HepG2 (cell line): ENCODE measurements at regions not wholly inside any gene's neighbourhood (a gene's known extent, or its start where the extent isn't known, plus 50 kb on each side); places are given as distances from the start of the nearest gene placed in this dataset.

Experiments used
- ELF4 ChIP-seq: sonication (generic); formaldehyde crosslinking; IDR thresholded peaks from 2 replicates; pipeline ENCODE4 v1.5.0; 2020; ENCODE audit warnings: missing genetic modification reagents, mild to moderate bottlenecking, moderate library complexity, borderline replicate concordance
- HNF4G ChIP-seq, 2 experiments: sonication (generic) in 1 of 2; formaldehyde crosslinking in 1 of 2; IDR thresholded peaks; 2 replicates each; pipeline versions ENCODE4 v1.4.0 to v1.6.1; 2011 to 2020; ENCODE audit warnings: borderline replicate concordance in 2 of 2, low read depth in 2 of 2, mild to moderate bottlenecking in 2 of 2, low read length in 1 of 2, missing genetic modification reagents in 1 of 2, moderate library complexity in 1 of 2
- MYC ChIP-seq: sonication (generic); formaldehyde crosslinking; IDR thresholded peaks from 2 replicates; pipeline ENCODE4 v1.9.0; 2021; ENCODE audit warnings: missing genetic modification reagents, borderline replicate concordance
- SPEN ChIP-seq: sonication (generic); formaldehyde crosslinking; IDR thresholded peaks from 2 replicates; pipeline ENCODE4 v1.5.1; 2020; ENCODE audit warnings: low read depth, mild to moderate bottlenecking, missing genetic modification reagents
- STAT5B ChIP-seq: sonication (generic); formaldehyde crosslinking; IDR thresholded peaks from 2 replicates; pipeline ENCODE4 v1.4.0; 2020; ENCODE audit warnings: missing genetic modification reagents
- ZNF501 ChIP-seq: sonication (generic); formaldehyde crosslinking; IDR thresholded peaks from 2 replicates; pipeline ENCODE4 v1.5.1; 2020; ENCODE audit warnings: mild to moderate bottlenecking, moderate library complexity, missing genetic modification reagents
- ZNF558 ChIP-seq: sonication (generic); formaldehyde crosslinking; IDR thresholded peaks from 2 replicates; pipeline ENCODE4 v1.9.0; 2022; ENCODE audit warnings: mild to moderate bottlenecking, missing genetic modification reagents, borderline replicate concordance
- TF ChIP-seq, protein P1 (sequence below): sonication (generic); formaldehyde crosslinking; IDR thresholded peaks from 2 replicates; pipeline ENCODE4 v1.4.0; 2020; ENCODE audit warnings: missing genetic modification reagents
- TF ChIP-seq, protein P2 (sequence below), 2 experiments: IDR thresholded peaks; 2 replicates each; pipeline ENCODE4 v1.6.1; 2011 to 2012; ENCODE audit warnings: low read length in 2 of 2, borderline replicate concordance in 1 of 2, low read depth in 1 of 2, mild to moderate bottlenecking in 1 of 2, moderate library complexity in 1 of 2
- TF ChIP-seq, protein P3 (sequence below): sonication (generic); formaldehyde crosslinking; IDR thresholded peaks from 2 replicates; pipeline ENCODE4 v1.9.0; 2022; ENCODE audit warnings: missing genetic modification reagents, mild to moderate bottlenecking, borderline replicate concordance

DNA sequence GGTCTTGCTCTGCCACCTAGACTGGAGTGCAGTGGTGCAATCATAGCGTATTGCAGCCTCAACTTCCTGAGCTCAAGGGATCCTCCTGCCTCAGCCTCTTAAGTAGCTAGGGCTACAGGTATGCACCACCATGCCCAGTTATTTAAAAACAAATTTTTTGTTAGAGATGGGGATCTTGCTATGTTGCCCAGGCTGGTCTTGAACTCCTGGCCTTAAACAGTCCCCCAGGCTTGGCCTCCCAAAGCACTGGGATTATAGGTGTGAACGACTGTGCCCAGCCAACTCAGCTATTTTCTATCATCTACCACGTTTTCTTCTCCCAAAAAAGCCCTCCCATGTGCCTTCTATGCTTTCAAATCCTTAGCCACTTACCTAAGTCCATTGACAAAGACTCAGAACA lies 243.7 kb upstream of the SOX4 start (continued):
- TF ChIP-seq, protein P1, sequence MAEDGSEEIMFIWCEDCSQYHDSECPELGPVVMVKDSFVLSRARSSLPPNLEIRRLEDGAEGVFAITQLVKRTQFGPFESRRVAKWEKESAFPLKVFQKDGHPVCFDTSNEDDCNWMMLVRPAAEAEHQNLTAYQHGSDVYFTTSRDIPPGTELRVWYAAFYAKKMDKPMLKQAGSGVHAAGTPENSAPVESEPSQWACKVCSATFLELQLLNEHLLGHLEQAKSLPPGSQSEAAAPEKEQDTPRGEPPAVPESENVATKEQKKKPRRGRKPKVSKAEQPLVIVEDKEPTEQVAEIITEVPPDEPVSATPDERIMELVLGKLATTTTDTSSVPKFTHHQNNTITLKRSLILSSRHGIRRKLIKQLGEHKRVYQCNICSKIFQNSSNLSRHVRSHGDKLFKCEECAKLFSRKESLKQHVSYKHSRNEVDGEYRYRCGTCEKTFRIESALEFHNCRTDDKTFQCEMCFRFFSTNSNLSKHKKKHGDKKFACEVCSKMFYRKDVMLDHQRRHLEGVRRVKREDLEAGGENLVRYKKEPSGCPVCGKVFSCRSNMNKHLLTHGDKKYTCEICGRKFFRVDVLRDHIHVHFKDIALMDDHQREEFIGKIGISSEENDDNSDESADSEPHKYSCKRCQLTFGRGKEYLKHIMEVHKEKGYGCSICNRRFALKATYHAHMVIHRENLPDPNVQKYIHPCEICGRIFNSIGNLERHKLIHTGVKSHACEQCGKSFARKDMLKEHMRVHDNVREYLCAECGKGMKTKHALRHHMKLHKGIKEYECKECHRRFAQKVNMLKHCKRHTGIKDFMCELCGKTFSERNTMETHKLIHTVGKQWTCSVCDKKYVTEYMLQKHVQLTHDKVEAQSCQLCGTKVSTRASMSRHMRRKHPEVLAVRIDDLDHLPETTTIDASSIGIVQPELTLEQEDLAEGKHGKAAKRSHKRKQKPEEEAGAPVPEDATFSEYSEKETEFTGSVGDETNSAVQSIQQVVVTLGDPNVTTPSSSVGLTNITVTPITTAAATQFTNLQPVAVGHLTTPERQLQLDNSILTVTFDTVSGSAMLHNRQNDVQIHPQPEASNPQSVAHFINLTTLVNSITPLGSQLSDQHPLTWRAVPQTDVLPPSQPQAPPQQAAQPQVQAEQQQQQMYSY = no peak
- TF ChIP-seq MYC (CRISPR knock-in tag) = no peak
- no peak for TF ChIP-seq ZNF501 (CRISPR knock-in tag)
- no peak for TF ChIP-seq STAT5B
- TF ChIP-seq SPEN (CRISPR knock-in tag) = no peak
- TF ChIP-seq, protein P2, sequence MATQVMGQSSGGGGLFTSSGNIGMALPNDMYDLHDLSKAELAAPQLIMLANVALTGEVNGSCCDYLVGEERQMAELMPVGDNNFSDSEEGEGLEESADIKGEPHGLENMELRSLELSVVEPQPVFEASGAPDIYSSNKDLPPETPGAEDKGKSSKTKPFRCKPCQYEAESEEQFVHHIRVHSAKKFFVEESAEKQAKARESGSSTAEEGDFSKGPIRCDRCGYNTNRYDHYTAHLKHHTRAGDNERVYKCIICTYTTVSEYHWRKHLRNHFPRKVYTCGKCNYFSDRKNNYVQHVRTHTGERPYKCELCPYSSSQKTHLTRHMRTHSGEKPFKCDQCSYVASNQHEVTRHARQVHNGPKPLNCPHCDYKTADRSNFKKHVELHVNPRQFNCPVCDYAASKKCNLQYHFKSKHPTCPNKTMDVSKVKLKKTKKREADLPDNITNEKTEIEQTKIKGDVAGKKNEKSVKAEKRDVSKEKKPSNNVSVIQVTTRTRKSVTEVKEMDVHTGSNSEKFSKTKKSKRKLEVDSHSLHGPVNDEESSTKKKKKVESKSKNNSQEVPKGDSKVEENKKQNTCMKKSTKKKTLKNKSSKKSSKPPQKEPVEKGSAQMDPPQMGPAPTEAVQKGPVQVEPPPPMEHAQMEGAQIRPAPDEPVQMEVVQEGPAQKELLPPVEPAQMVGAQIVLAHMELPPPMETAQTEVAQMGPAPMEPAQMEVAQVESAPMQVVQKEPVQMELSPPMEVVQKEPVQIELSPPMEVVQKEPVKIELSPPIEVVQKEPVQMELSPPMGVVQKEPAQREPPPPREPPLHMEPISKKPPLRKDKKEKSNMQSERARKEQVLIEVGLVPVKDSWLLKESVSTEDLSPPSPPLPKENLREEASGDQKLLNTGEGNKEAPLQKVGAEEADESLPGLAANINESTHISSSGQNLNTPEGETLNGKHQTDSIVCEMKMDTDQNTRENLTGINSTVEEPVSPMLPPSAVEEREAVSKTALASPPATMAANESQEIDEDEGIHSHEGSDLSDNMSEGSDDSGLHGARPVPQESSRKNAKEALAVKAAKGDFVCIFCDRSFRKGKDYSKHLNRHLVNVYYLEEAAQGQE (IDR thresholded peaks at IDR 0.05; ENCODE audit: borderline replicate concordance in 1 of 2, low read depth in 1 of 2, low read length in 2 of 2) = no peak
- TF ChIP-seq, protein P3, sequence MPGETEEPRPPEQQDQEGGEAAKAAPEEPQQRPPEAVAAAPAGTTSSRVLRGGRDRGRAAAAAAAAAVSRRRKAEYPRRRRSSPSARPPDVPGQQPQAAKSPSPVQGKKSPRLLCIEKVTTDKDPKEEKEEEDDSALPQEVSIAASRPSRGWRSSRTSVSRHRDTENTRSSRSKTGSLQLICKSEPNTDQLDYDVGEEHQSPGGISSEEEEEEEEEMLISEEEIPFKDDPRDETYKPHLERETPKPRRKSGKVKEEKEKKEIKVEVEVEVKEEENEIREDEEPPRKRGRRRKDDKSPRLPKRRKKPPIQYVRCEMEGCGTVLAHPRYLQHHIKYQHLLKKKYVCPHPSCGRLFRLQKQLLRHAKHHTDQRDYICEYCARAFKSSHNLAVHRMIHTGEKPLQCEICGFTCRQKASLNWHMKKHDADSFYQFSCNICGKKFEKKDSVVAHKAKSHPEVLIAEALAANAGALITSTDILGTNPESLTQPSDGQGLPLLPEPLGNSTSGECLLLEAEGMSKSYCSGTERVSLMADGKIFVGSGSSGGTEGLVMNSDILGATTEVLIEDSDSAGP (CRISPR knock-in tag) = no peak
- TF ChIP-seq HNF4G (IDR thresholded peaks at IDR 0.05; ENCODE audit: borderline replicate concordance, low read depth, low read length) = no peak
- TF ChIP-seq HNF4G (CRISPR knock-in tag; IDR thresholded peaks at IDR 0.05; ENCODE audit: borderline replicate concordance, low read depth) = no peak
- TF ChIP-seq ELF4 = no peak
- no peak for TF ChIP-seq ZNF558
